ENCODE measurements at regions not wholly inside any gene's neighbourhood (a gene's known extent, or its start where the extent isn't known, plus 50 kb on each side); places are given as distances from the start of the nearest gene placed in this dataset.
"Not testable (repeated sequence)": the region's sequence is repeated elsewhere in the genome, so short reads cannot be mapped to it uniquely, and the experiment has no call there.

GRCh38 chr2:57217013-57217412 lies 829.6 kb upstream of the VRK2 start:
- Histone ChIP-seq H3K36me3 (ENCODE audit: control insufficient read depth, insufficient read depth, low read length) (no peaks in the 10 kb centered on the region), H3K4me1 (ENCODE audit: control insufficient read depth, insufficient read depth, low read length) (no peaks in the 10 kb centered on the region), H3K9me3 (ENCODE audit: control insufficient read depth, insufficient read depth, low read depth, low read length) (peaks cover 3% of the 10 kb centered on the region; the same call in 1 of the 2 replicates), H3K4me3 (ENCODE audit: low read depth in 2 of 2, low read length in 2 of 2) (no peak overlapping the region), H3K27ac (ENCODE audit: low read length) (no peak overlapping the region), H3K27me3 (ENCODE audit: control insufficient read depth, insufficient read depth, low read length) (no peaks in the 10 kb centered on the region)
- BruUV-seq (replicated peaks) = no TSS peak
- TF ChIP-seq TCF7L2 (IDR thresholded peaks at IDR 0.05; ENCODE audit: low read depth, low read length) (no peak), CTCF (IDR thresholded peaks at IDR 0.05) (no peak), SIN3A (IDR thresholded peaks at IDR 0.05; ENCODE audit: borderline replicate concordance, insufficient read depth, low read depth, low read length) (no peak), REST (IDR thresholded peaks at IDR 0.05; ENCODE audit: insufficient read depth in 1 of 2, low read depth in 2 of 2, low read length in 1 of 2) (no peak), POLR2AphosphoS5 (IDR thresholded peaks at IDR 0.05; ENCODE audit: low read depth, low read length) (no peak)
- CTCF ChIA-PET = no interaction called here
- POLR2A ChIA-PET = no interaction called here
- intact Hi-C loops (cut with micrococcal nuclease; ENCODE audit: unreplicated experiment) (no loop called here), in situ Hi-C loops (cut with HindIII; ENCODE audit: low pct_unique_long_range_greater_than_20kb, low sequenced_read_pairs) (no loop called here)
- ATAC-seq (no peak), DNase-seq (ENCODE audit: low read depth, low spot score) (no peak)

- TF ChIP-seq TCF7L2 (IDR thresholded peaks at IDR 0.05; ENCODE audit: low read depth, low read length) = no peak
- TF ChIP-seq REST (IDR thresholded peaks at IDR 0.05; ENCODE audit: insufficient read depth in 1 of 2, low read depth in 2 of 2, low read length in 1 of 2) = no peak
- no peak for TF ChIP-seq POLR2AphosphoS5 (IDR thresholded peaks at IDR 0.05; ENCODE audit: low read depth, low read length)
- no peak for TF ChIP-seq CTCF (IDR thresholded peaks at IDR 0.05)
- no peak overlapping the region for H3K4me3 ChIP-seq (ENCODE audit: low read depth in 2 of 2, low read length in 2 of 2)
- no peak overlapping the region for H3K27ac ChIP-seq (ENCODE audit: low read length)
- ChIA-PET CTCF (no interaction called here), POLR2A (no interaction called here)
- in situ Hi-C loops (cut with HindIII; ENCODE audit: low pct_unique_long_range_greater_than_20kb, low sequenced_read_pairs) (no loop called here), intact Hi-C loops (cut with micrococcal nuclease; ENCODE audit: unreplicated experiment) (no loop called here)
- no peak for ATAC-seq
- no peaks in the 10 kb centered on the region for H3K4me1 ChIP-seq (ENCODE audit: control insufficient read depth, insufficient read depth, low read length)
- no TSS peak for BruUV-seq (replicated peaks)
- no peaks in the 10 kb centered on the region for H3K27me3 ChIP-seq (ENCODE audit: control insufficient read depth, insufficient read depth, low read length)
- no peak for DNase-seq (ENCODE audit: low read depth, low spot score)
- H3K9me3 ChIP-seq (ENCODE audit: control insufficient read depth, insufficient read depth, low read depth, low read length) = peaks cover 3% of the 10 kb centered on the region; the same call in 1 of the 2 replicates
- H3K36me3 ChIP-seq (ENCODE audit: control insufficient read depth, insufficient read depth, low read length) = no peaks in the 10 kb centered on the region
Measured at GRCh38 chr2:57218206-57218605, 828.4 kb upstream of the VRK2 start.

- BruUV-seq (replicated peaks); CTCF ChIA-PET; intact Hi-C loops (cut with micrococcal nuclease; ENCODE audit: unreplicated experiment); POLR2A ChIA-PET; H3K27ac ChIP-seq (ENCODE audit: low read length); DNase-seq (ENCODE audit: low read depth, low spot score); in situ Hi-C loops (cut with HindIII; ENCODE audit: low pct_unique_long_range_greater_than_20kb, low sequenced_read_pairs); H3K4me3 ChIP-seq (ENCODE audit: low read depth in 2 of 2, low read length in 2 of 2); H3K4me1 ChIP-seq (ENCODE audit: control insufficient read depth, insufficient read depth, low read length); H3K27me3 ChIP-seq (ENCODE audit: control insufficient read depth, insufficient read depth, low read length); H3K9me3 ChIP-seq (ENCODE audit: control insufficient read depth, insufficient read depth, low read depth, low read length); ATAC-seq; H3K36me3 ChIP-seq (ENCODE audit: control insufficient read depth, insufficient read depth, low read length): not testable (repeated sequence)
Measured at GRCh38 chr2:57229706-57230105, 816.9 kb upstream of the VRK2 start.

- DNase-seq (ENCODE audit: low read depth, low spot score); BruUV-seq (replicated peaks); H3K27ac ChIP-seq (ENCODE audit: low read length); ATAC-seq; H3K27me3 ChIP-seq (ENCODE audit: control insufficient read depth, insufficient read depth, low read length); CTCF ChIA-PET; H3K9me3 ChIP-seq (ENCODE audit: control insufficient read depth, insufficient read depth, low read depth, low read length); in situ Hi-C loops (cut with HindIII; ENCODE audit: low pct_unique_long_range_greater_than_20kb, low sequenced_read_pairs); H3K4me3 ChIP-seq (ENCODE audit: low read depth in 2 of 2, low read length in 2 of 2); H3K36me3 ChIP-seq (ENCODE audit: control insufficient read depth, insufficient read depth, low read length); POLR2A ChIA-PET; H3K4me1 ChIP-seq (ENCODE audit: control insufficient read depth, insufficient read depth, low read length); intact Hi-C loops (cut with micrococcal nuclease; ENCODE audit: unreplicated experiment): not testable (repeated sequence)
Measured at GRCh38 chr2:57232341-57232740, 814.3 kb upstream of the VRK2 start.

All from Panc1 (cell line).